ENCODE measurements at regions not wholly inside any gene's neighbourhood (a gene's known extent, or its start where the extent isn't known, plus 50 kb on each side); places are given as distances from the start of the nearest gene placed in this dataset.

- no peaks in the 10 kb centered on the region for H3K36me3 ChIP-seq (ENCODE audit: control insufficient read depth in 1 of 2, insufficient read depth in 2 of 2, low read length in 2 of 2)
- no peaks in the 10 kb centered on the region for H3K4me1 ChIP-seq (ENCODE audit: control insufficient read depth in 1 of 2, insufficient read depth in 2 of 2, low read length in 2 of 2)
- no peak overlapping the region for H3K4ac ChIP-seq (ENCODE audit: low read depth, low read length)
- no peaks in the 10 kb centered on the region for H3K27me3 ChIP-seq (ENCODE audit: insufficient read depth, low read length)
- H2AK5ac ChIP-seq (ENCODE audit: low read length) = no peak overlapping the region
- DNase-seq = no peak
- H2AFZ ChIP-seq (ENCODE audit: insufficient read depth, low read length, poor library complexity) = no peak overlapping the region
- no peak overlapping the region for H4K12ac ChIP-seq (ENCODE audit: low read depth, low read length)
- no peak overlapping the region for H3K18ac ChIP-seq (ENCODE audit: low read length)
- no peak overlapping the region for H3K23ac ChIP-seq (ENCODE audit: low read length)
- H2BK120ac ChIP-seq (ENCODE audit: insufficient read depth, low read length, poor library complexity) = no peak overlapping the region
- no peak overlapping the region for H3K14ac ChIP-seq (ENCODE audit: low read length)
- no peak overlapping the region for H4K8ac ChIP-seq (ENCODE audit: low read depth, low read length)
- no peak overlapping the region for H3K27ac ChIP-seq (ENCODE audit: low read depth, low read length)
- no peak overlapping the region for H3K4me2 ChIP-seq (ENCODE audit: low read length)
- no peak overlapping the region for H4K91ac ChIP-seq (ENCODE audit: low read depth, low read length)
- H3K9me3 ChIP-seq (ENCODE audit: insufficient read depth, low read depth, low read length) = no peaks in the 10 kb centered on the region
- no peaks in the 10 kb centered on the region for H3K79me2 ChIP-seq (ENCODE audit: control insufficient read depth, insufficient read depth, low read length, poor library complexity)
- WGBS (ENCODE audit: extremely low coverage, insufficient coverage, insufficient read length) = no CpG with 5 or more reads among the region's 2 CpGs
- H3K4me3 ChIP-seq (ENCODE audit: low read depth, low read length) = no peak overlapping the region
- H3K79me1 ChIP-seq (ENCODE audit: low read length) = no peaks in the 10 kb centered on the region
- no peak overlapping the region for H2BK5ac ChIP-seq (ENCODE audit: low read depth, low read length, poor library complexity)
- H3K9ac ChIP-seq (ENCODE audit: low read length) = no peak overlapping the region
- no peak overlapping the region for H2BK12ac ChIP-seq (ENCODE audit: low read length)
Measured at GRCh38 chr5:77909237-77909636, 133.1 kb upstream of the TBCA start.

GRCh38 chr5:77908787-77909186 is 132.6 kb upstream of the TBCA start:
- no CpG with 5 or more reads among the region's 3 CpGs for WGBS (ENCODE audit: extremely low coverage, insufficient coverage, insufficient read length)
- no peak overlapping the region for H2BK12ac ChIP-seq (ENCODE audit: low read length)
- H4K8ac ChIP-seq (ENCODE audit: low read depth, low read length) = no peak overlapping the region
- H3K4me1 ChIP-seq (ENCODE audit: control insufficient read depth in 1 of 2, insufficient read depth in 2 of 2, low read length in 2 of 2) = no peaks in the 10 kb centered on the region
- H3K36me3 ChIP-seq (ENCODE audit: control insufficient read depth in 1 of 2, insufficient read depth in 2 of 2, low read length in 2 of 2) = no peaks in the 10 kb centered on the region
- H3K9me3 ChIP-seq (ENCODE audit: insufficient read depth, low read depth, low read length) = no peaks in the 10 kb centered on the region
- no peak overlapping the region for H3K14ac ChIP-seq (ENCODE audit: low read length)
- no peak overlapping the region for H4K91ac ChIP-seq (ENCODE audit: low read depth, low read length)
- H4K12ac ChIP-seq (ENCODE audit: low read depth, low read length) = no peak overlapping the region
- H3K79me1 ChIP-seq (ENCODE audit: low read length) = no peaks in the 10 kb centered on the region
- no peak overlapping the region for H3K9ac ChIP-seq (ENCODE audit: low read length)
- no peak overlapping the region for H3K23ac ChIP-seq (ENCODE audit: low read length)
- no peak overlapping the region for H3K4ac ChIP-seq (ENCODE audit: low read depth, low read length)
- no peaks in the 10 kb centered on the region for H3K79me2 ChIP-seq (ENCODE audit: control insufficient read depth, insufficient read depth, low read length, poor library complexity)
- no peak overlapping the region for H2AK5ac ChIP-seq (ENCODE audit: low read length)
- no peak overlapping the region for H2AFZ ChIP-seq (ENCODE audit: insufficient read depth, low read length, poor library complexity)
- DNase-seq = no peak
- no peak overlapping the region for H3K18ac ChIP-seq (ENCODE audit: low read length)
- no peak overlapping the region for H3K4me2 ChIP-seq (ENCODE audit: low read length)
- H2BK120ac ChIP-seq (ENCODE audit: insufficient read depth, low read length, poor library complexity) = no peak overlapping the region
- H2BK5ac ChIP-seq (ENCODE audit: low read depth, low read length, poor library complexity) = no peak overlapping the region
- no peaks in the 10 kb centered on the region for H3K27me3 ChIP-seq (ENCODE audit: insufficient read depth, low read length)
- H3K4me3 ChIP-seq (ENCODE audit: low read depth, low read length) = no peak overlapping the region
- H3K27ac ChIP-seq (ENCODE audit: low read depth, low read length) = no peak overlapping the region

- Histone ChIP-seq H3K23ac (ENCODE audit: low read length) (no peak overlapping the region), H3K4me1 (ENCODE audit: control insufficient read depth in 1 of 2, insufficient read depth in 2 of 2, low read length in 2 of 2) (no peaks in the 10 kb centered on the region), H3K14ac (ENCODE audit: low read length) (no peak overlapping the region), H3K79me1 (ENCODE audit: low read length) (no peaks in the 10 kb centered on the region), H2BK12ac (ENCODE audit: low read length) (no peak overlapping the region), H3K9me3 (ENCODE audit: insufficient read depth, low read depth, low read length) (no peaks in the 10 kb centered on the region), H3K27me3 (ENCODE audit: insufficient read depth, low read length) (no peaks in the 10 kb centered on the region), H3K18ac (ENCODE audit: low read length) (no peak overlapping the region), H2AK5ac (ENCODE audit: low read length) (no peak overlapping the region), H3K79me2 (ENCODE audit: control insufficient read depth, insufficient read depth, low read length, poor library complexity) (no peaks in the 10 kb centered on the region), H3K9ac (ENCODE audit: low read length) (no peak overlapping the region), H4K12ac (ENCODE audit: low read depth, low read length) (no peak overlapping the region), H3K4me3 (ENCODE audit: low read depth, low read length) (no peak overlapping the region), H3K4me2 (ENCODE audit: low read length) (no peak overlapping the region), H3K4ac (ENCODE audit: low read depth, low read length) (no peak overlapping the region), H2BK120ac (ENCODE audit: insufficient read depth, low read length, poor library complexity) (no peak overlapping the region), H4K8ac (ENCODE audit: low read depth, low read length) (no peak overlapping the region), H2AFZ (ENCODE audit: insufficient read depth, low read length, poor library complexity) (no peak overlapping the region), H3K27ac (ENCODE audit: low read depth, low read length) (no peak overlapping the region), H2BK5ac (ENCODE audit: low read depth, low read length, poor library complexity) (no peak overlapping the region), H4K91ac (ENCODE audit: low read depth, low read length) (no peak overlapping the region), H3K36me3 (ENCODE audit: control insufficient read depth in 1 of 2, insufficient read depth in 2 of 2, low read length in 2 of 2) (no peaks in the 10 kb centered on the region)
- no CpG with 5 or more reads among the region's 2 CpGs for WGBS (ENCODE audit: extremely low coverage, insufficient coverage, insufficient read length)
- DNase-seq = no peak
Measured at GRCh38 chr5:77907786-77908185, 131.6 kb upstream of the TBCA start.

- Histone ChIP-seq H3K4me2 (ENCODE audit: low read length) (no peak overlapping the region), H3K18ac (ENCODE audit: low read length) (no peak overlapping the region), H2BK120ac (ENCODE audit: insufficient read depth, low read length, poor library complexity) (no peak overlapping the region), H3K14ac (ENCODE audit: low read length) (no peak overlapping the region), H3K79me1 (ENCODE audit: low read length) (no peaks in the 10 kb centered on the region), H3K9me3 (ENCODE audit: insufficient read depth, low read depth, low read length) (no peaks in the 10 kb centered on the region), H3K4ac (ENCODE audit: low read depth, low read length) (no peak overlapping the region), H2BK5ac (ENCODE audit: low read depth, low read length, poor library complexity) (no peak overlapping the region), H4K12ac (ENCODE audit: low read depth, low read length) (no peak overlapping the region), H4K8ac (ENCODE audit: low read depth, low read length) (no peak overlapping the region), H3K4me3 (ENCODE audit: low read depth, low read length) (no peak overlapping the region), H2AK5ac (ENCODE audit: low read length) (no peak overlapping the region), H3K79me2 (ENCODE audit: control insufficient read depth, insufficient read depth, low read length, poor library complexity) (no peaks in the 10 kb centered on the region), H3K27me3 (ENCODE audit: insufficient read depth, low read length) (no peaks in the 10 kb centered on the region), H3K36me3 (ENCODE audit: control insufficient read depth in 1 of 2, insufficient read depth in 2 of 2, low read length in 2 of 2) (no peaks in the 10 kb centered on the region), H3K4me1 (ENCODE audit: control insufficient read depth in 1 of 2, insufficient read depth in 2 of 2, low read length in 2 of 2) (no peaks in the 10 kb centered on the region), H2AFZ (ENCODE audit: insufficient read depth, low read length, poor library complexity) (no peak overlapping the region), H4K91ac (ENCODE audit: low read depth, low read length) (no peak overlapping the region), H3K23ac (ENCODE audit: low read length) (no peak overlapping the region), H3K9ac (ENCODE audit: low read length) (peak overlapping the region; percentile 14), H3K27ac (ENCODE audit: low read depth, low read length) (no peak overlapping the region), H2BK12ac (ENCODE audit: low read length) (no peak overlapping the region)
- no peak for DNase-seq
- WGBS (ENCODE audit: extremely low coverage, insufficient coverage, insufficient read length) = no CpG with 5 or more reads among the region's 8 CpGs
Measured at GRCh38 chr5:77906806-77907205, 130.7 kb upstream of the TBCA start.
